H1 (cell line): ENCODE measurements at regions not wholly inside any gene's neighbourhood (a gene's known extent, or its start where the extent isn't known, plus 50 kb on each side); places are given as distances from the start of the nearest gene placed in this dataset.
"Not testable (repeated sequence)": the region's sequence is repeated elsewhere in the genome, so short reads cannot be mapped to it uniquely, and the experiment has no call there.

ENCODE experiments used
- CTCF ChIA-PET: fragments of 300-600 bp; sonication (Branson Sonifier 250); formaldehyde crosslinking; loops from one replicate; lab custom pipeline; 2021; ENCODE audit not compliant: partially characterized antibody; lab: Charles Lee
- POLR2A ChIA-PET: fragments of 300-600 bp; sonication (Branson Sonifier 250); formaldehyde crosslinking; loops from one replicate; lab custom pipeline; 2021; ENCODE audit warnings: inconsistent platforms; ENCODE audit not compliant: partially characterized antibody; lab: Charles Lee
- DNase-seq, 2 experiments: peaks; one replicate each; pipeline versions ENCODE4 v3.0.0 to v3.0.0-alpha.2; 2010 to 2022; ENCODE audit warnings: low spot score in 2 of 2, low read depth in 1 of 2, mixed read lengths in 1 of 2
- FAIRE-seq: peaks from 2 replicates; lab custom pipeline; 2011; peaks lifted over from hg19 to GRCh38; lab: Jason Lieb, UNC
- H2AFZ ChIP-seq: 2 replicates; pipeline ENCODE4 v1.8.1; 2012; ENCODE audit warnings: low read length, inconsistent platforms
- H2AK5ac ChIP-seq: 2 replicates; pipeline ENCODE4 v1.6.1; 2013; ENCODE audit warnings: low read depth, low read length
- H2BK120ac ChIP-seq: replicated peaks from 2 replicates; pipeline ENCODE3; 2013; ENCODE audit warnings: low read depth, low read length, inconsistent platforms
- H2BK12ac ChIP-seq: 2 replicates; pipeline ENCODE4 v1.6.1; 2013; ENCODE audit warnings: low read depth, low read length
- H2BK15ac ChIP-seq: 2 replicates; pipeline ENCODE4 v1.6.1; 2013; ENCODE audit warnings: low read length
- H2BK20ac ChIP-seq: 2 replicates; pipeline ENCODE4 v1.6.1; 2013; ENCODE audit warnings: low read length
- H2BK5ac ChIP-seq: 2 replicates; pipeline ENCODE4 v1.6.1; 2013; ENCODE audit warnings: low read depth, low read length
- H3K14ac ChIP-seq: 2 replicates; pipeline ENCODE4 v1.6.1; 2013; ENCODE audit warnings: inconsistent platforms; ENCODE audit not compliant: insufficient read length
- H3K18ac ChIP-seq: 2 replicates; pipeline ENCODE4 v1.6.1; 2013; ENCODE audit warnings: low read length; ENCODE audit errors: extremely low read depth
- H3K23ac ChIP-seq: 2 replicates; pipeline ENCODE4 v1.6.1; 2013; ENCODE audit warnings: inconsistent platforms; ENCODE audit not compliant: insufficient read length
- H3K23me2 ChIP-seq: 2 replicates; pipeline ENCODE4 v1.6.1; 2013; ENCODE audit warnings: low read depth, low read length
- H3K27ac ChIP-seq: 2 replicates; pipeline ENCODE4 v1.6.1; 2011; ENCODE audit warnings: low read depth, low read length, inconsistent platforms
- H3K27me3 ChIP-seq, 4 experiments: replicated peaks in 1 of 4; 1 replicate in 1 of 4; 2 replicates in 3 of 4; pipeline versions ENCODE4 v1.6.1 to v1.8.1; 2011 to 2013; ENCODE audit warnings: low read length in 3 of 4, mild to moderate bottlenecking in 3 of 4, inconsistent platforms in 2 of 4, mixed read lengths in 2 of 4, moderate library complexity in 1 of 4; ENCODE audit not compliant: control insufficient read depth in 3 of 4, insufficient read depth in 3 of 4; ENCODE audit errors: extremely low read depth in 1 of 4
- H3K36me3 ChIP-seq, 4 experiments: 2 replicates each; pipeline versions ENCODE4 v1.6.1 to v1.8.1; 2011 to 2013; ENCODE audit warnings: mild to moderate bottlenecking in 4 of 4, low read length in 3 of 4, moderate library complexity in 2 of 4, control low read depth in 1 of 4, inconsistent platforms in 1 of 4; ENCODE audit not compliant: insufficient read depth in 4 of 4, control insufficient read depth in 2 of 4
- H3K4ac ChIP-seq: replicated peaks from 2 replicates; pipeline ENCODE3; 2013; ENCODE audit warnings: low read length, low read depth, mixed read lengths, inconsistent platforms; ENCODE audit not compliant: insufficient read length
- H3K4me1 ChIP-seq, 4 experiments: replicated peaks in 1 of 4; 1 replicate in 1 of 4; 2 replicates in 3 of 4; pipeline versions ENCODE4 v1.6.1 to v1.8.1; 2011 to 2013; ENCODE audit warnings: low read length in 3 of 4, inconsistent platforms in 2 of 4, mixed read lengths in 1 of 4; ENCODE audit not compliant: insufficient read depth in 4 of 4, control insufficient read depth in 3 of 4
- H3K4me2 ChIP-seq, 2 experiments: 2 replicates each; pipeline versions ENCODE4 v1.6.1 to v1.8.1; 2011 to 2013; ENCODE audit warnings: low read depth in 2 of 2, low read length in 2 of 2, control low read depth in 1 of 2, inconsistent platforms in 1 of 2, mild to moderate bottlenecking in 1 of 2; ENCODE audit not compliant: insufficient read depth in 1 of 2
- H3K4me3 ChIP-seq, 4 experiments: fragments of 200-600, 300-600 bp in 1 of 4; sonication (generic), shearing (Covaris generic), sonication (Bioruptor Twin) in 1 of 4; 2 replicates each; pipeline versions ENCODE4 v1.5.1 to v1.8.1; 2011 to 2016; ENCODE audit warnings: low read length in 4 of 4, low read depth in 3 of 4, control low read depth in 2 of 4, inconsistent platforms in 2 of 4, mild to moderate bottlenecking in 2 of 4, mixed read lengths in 1 of 4, moderate library complexity in 1 of 4; ENCODE audit not compliant: insufficient read depth in 2 of 4; ENCODE audit errors: extremely low read depth in 1 of 4
- H3K56ac ChIP-seq: replicated peaks from 2 replicates; pipeline ENCODE3; 2013; ENCODE audit warnings: low read depth, mild to moderate bottlenecking, mixed read lengths, low read length, inconsistent platforms; ENCODE audit not compliant: insufficient read length
- H3K79me1 ChIP-seq: 2 replicates; pipeline ENCODE4 v1.6.1; 2013; ENCODE audit warnings: low read depth, low read length, control low read depth
- H3K79me2 ChIP-seq, 2 experiments: 2 replicates each; pipeline versions ENCODE4 v1.6.1 to v1.8.1; 2012 to 2013; ENCODE audit warnings: low read length in 2 of 2, mild to moderate bottlenecking in 2 of 2, inconsistent platforms in 1 of 2; ENCODE audit not compliant: insufficient read depth in 2 of 2, control insufficient read depth in 1 of 2
- H3K9ac ChIP-seq, 4 experiments: replicated peaks in 1 of 4; 1 replicate in 1 of 4; 2 replicates in 3 of 4; pipeline versions ENCODE4 v1.6.1 to v1.8.1; 2011 to 2013; ENCODE audit warnings: low read depth in 3 of 4, low read length in 3 of 4, control low read depth in 2 of 4, mild to moderate bottlenecking in 2 of 4, moderate library complexity in 2 of 4, inconsistent platforms in 1 of 4; ENCODE audit errors: extremely low read depth in 1 of 4
- H3K9me3 ChIP-seq, 2 experiments: 2 replicates each; pipeline versions ENCODE4 v1.6.1 to v1.8.1; 2012 to 2013; ENCODE audit warnings: mild to moderate bottlenecking in 2 of 2, moderate library complexity in 2 of 2, control low read depth in 1 of 2, inconsistent platforms in 1 of 2, low read depth in 1 of 2, low read length in 1 of 2, mixed read lengths in 1 of 2; ENCODE audit not compliant: insufficient read depth in 2 of 2
- H4K20me1 ChIP-seq, 2 experiments: replicated peaks in 1 of 2; 2 replicates each; pipeline versions ENCODE3 to v1.8.1; 2011 to 2013; ENCODE audit warnings: inconsistent platforms in 2 of 2, low read length in 2 of 2, mild to moderate bottlenecking in 1 of 2; ENCODE audit not compliant: insufficient read depth in 2 of 2, control insufficient read depth in 1 of 2
- H4K5ac ChIP-seq: 2 replicates; pipeline ENCODE4 v1.6.1; 2013; ENCODE audit warnings: low read length, low read depth, mixed read lengths, inconsistent platforms; ENCODE audit not compliant: insufficient read length
- H4K8ac ChIP-seq: 2 replicates; pipeline ENCODE4 v1.8.0; 2013; ENCODE audit warnings: mild to moderate bottlenecking, moderate library complexity, low read length, inconsistent platforms; ENCODE audit not compliant: insufficient read depth; ENCODE audit errors: extremely low read depth
- H4K91ac ChIP-seq: replicated peaks from 2 replicates; pipeline ENCODE3; 2013; ENCODE audit warnings: low read length, mixed read lengths, inconsistent platforms; ENCODE audit not compliant: insufficient read length
- WGBS, 2 experiments: shearing (Covaris generic) in 1 of 2; methylation state at CpG; one replicate each; pipeline versions ENCODE4 v1.1.6 to v1.1.7; 2013 to 2015; ENCODE audit warnings: low lambda C conversion rate in 2 of 2, mixed read lengths in 2 of 2, inconsistent platforms in 1 of 2, low coverage in 1 of 2, missing lambda C conversion rate in 1 of 2; ENCODE audit not compliant: insufficient replicate concordance in 2 of 2, insufficient coverage in 1 of 2, insufficient read length in 1 of 2; ENCODE audit errors: extremely low coverage in 1 of 2, missing lambda C conversion rate in 1 of 2; 5-methylcytosine and 5-hydroxymethylcytosine counted together

GRCh38 chr5:91917037-91917814 lies 534.1 kb upstream of the ARRDC3 start:
- H3K14ac ChIP-seq, H2BK20ac ChIP-seq, H3K9ac ChIP-seq, H3K23ac ChIP-seq, H3K79me2 ChIP-seq, H4K91ac ChIP-seq, H3K4me1 ChIP-seq, H2AK5ac ChIP-seq, H3K27me3 ChIP-seq, H3K36me3 ChIP-seq, H3K18ac ChIP-seq, DNase-seq, H2BK12ac ChIP-seq, H4K20me1 ChIP-seq, H3K23me2 ChIP-seq, H3K4ac ChIP-seq, H3K79me1 ChIP-seq, H2BK15ac ChIP-seq, H3K4me2 ChIP-seq, H3K9me3 ChIP-seq, H3K27ac ChIP-seq, POLR2A ChIA-PET, H4K5ac ChIP-seq, H4K8ac ChIP-seq, H3K4me3 ChIP-seq, H3K56ac ChIP-seq, H2BK120ac ChIP-seq, H2AFZ ChIP-seq, H2BK5ac ChIP-seq, FAIRE-seq: not testable (repeated sequence)
- CTCF ChIA-PET, result interaction anchor here (1.3 to 1.4 kb wide), 2 partner anchors 14 to 275 kb away, joined by 4 to 5 read pairs; no protein-coding TSS in a partner anchor
- 93% methylated on average over 30 of the region's 51 CpGs; no CpG with 5 or more reads in 1 of the 2 experiments for WGBS, 2 experiments
